A549 (cell line): ENCODE measurements at regions not wholly inside any gene's neighbourhood (a gene's known extent, or its start where the extent isn't known, plus 50 kb on each side); places are given as distances from the start of the nearest gene placed in this dataset.
"Not testable (repeated sequence)": the region's sequence is repeated elsewhere in the genome, so short reads cannot be mapped to it uniquely, and the experiment has no call there.

Experiments
- ATAC-seq, 2 experiments: fragments of 200-7000 bp in 1 of 2; fragments of >200 bp in 1 of 2; cut with Nextera tagmentation in 1 of 2; cut with Tn5 transposase in 1 of 2; 3 replicates each; pipeline versions ENCODE4 v1.8.0 to v1.9.1; 2018 to 2020; ENCODE audit warnings: mild to moderate bottlenecking in 1 of 2, moderate library complexity in 1 of 2
- CTCF ChIA-PET: fragments of 300-600 bp; sonication (Branson Sonifier 250); formaldehyde crosslinking; extraction: SDS; loops from one replicate; lab custom pipeline; 2021; ENCODE audit warnings: antibody characterized with exemption, inconsistent platforms; lab: Yijun Ruan, JAX
- POLR2A ChIA-PET: fragments of 350-600 bp; formaldehyde crosslinking; extraction: SDS; loops from one replicate; lab custom pipeline; 2021; ENCODE audit warnings: antibody characterized with exemption, inconsistent platforms; lab: Yijun Ruan, JAX
- DNase-seq, 2 experiments: peaks; one replicate each; pipeline versions ENCODE4 v3.0.0 to v3.0.0-alpha.2; 2011 to 2016; ENCODE audit warnings: low read depth in 1 of 2, low spot score in 1 of 2
- FAIRE-seq: peaks from 2 replicates; lab custom pipeline; 2011; peaks lifted over from hg19 to GRCh38; lab: Jason Lieb, UNC
- H3K27ac ChIP-seq, 2 experiments: fragments of >200 bp; sonication (Bioruptor Twin); formaldehyde crosslinking; 3 replicates each; pipeline ENCODE4 v1.5.1; 2016 to 2017
- H3K4me1 ChIP-seq: fragments of >200 bp; sonication (Bioruptor Twin); formaldehyde crosslinking; 3 replicates; pipeline ENCODE4 v1.6.1; 2016
- H3K4me2 ChIP-seq: fragments of >200 bp; sonication (Bioruptor Twin); formaldehyde crosslinking; 3 replicates; pipeline ENCODE4 v1.6.1; 2016
- H3K4me3 ChIP-seq: fragments of >200 bp; sonication (Bioruptor Twin); formaldehyde crosslinking; 3 replicates; pipeline ENCODE4 v1.5.1; 2016
- H3K9me3 ChIP-seq: fragments of >200 bp; sonication (Bioruptor Twin); formaldehyde crosslinking; 3 replicates; pipeline ENCODE4 v1.6.1; 2016
- CEBPB ChIP-seq, 2 experiments: fragments of >200 bp in 1 of 2; sonication (Bioruptor Twin) in 1 of 2; formaldehyde crosslinking in 1 of 2; IDR thresholded peaks; 2 replicates each; pipeline ENCODE4 v1.6.1; 2012 to 2016
- CHD4 ChIP-seq: fragments of 200-600 bp; sonication (generic); IDR thresholded peaks from 2 replicates; pipeline ENCODE4 v1.6.1; 2016; ENCODE audit warnings: antibody characterized with exemption, mild to moderate bottlenecking, borderline replicate concordance
- EP300 ChIP-seq, 2 experiments: fragments of >200 bp; sonication (Bioruptor Twin); formaldehyde crosslinking; IDR thresholded peaks; 2 replicates in 1 of 2; 3 replicates in 1 of 2; pipeline ENCODE4 v1.6.1; 2016 to 2017
- FOSB ChIP-seq: fragments of 250-450 bp; sonication (Bioruptor Pico); IDR thresholded peaks from 2 replicates; pipeline ENCODE4 v1.5.0; 2020; ENCODE audit warnings: mild to moderate bottlenecking, moderate library complexity
- FOSL2 ChIP-seq, 2 experiments: fragments of 450-650 bp in 1 of 2; fragments of >200 bp in 1 of 2; sonication (Bioruptor Twin) in 1 of 2; formaldehyde crosslinking; IDR thresholded peaks; 2 replicates each; pipeline versions ENCODE4 v1.5.0 to v1.6.1; 2016 to 2020; ENCODE audit warnings: mild to moderate bottlenecking in 1 of 2, moderate library complexity in 1 of 2
- JUN ChIP-seq, 2 experiments: fragments of >200 bp; sonication (Bioruptor Twin); formaldehyde crosslinking; IDR thresholded peaks; 2 replicates in 1 of 2; 3 replicates in 1 of 2; pipeline ENCODE4 v1.6.1; 2016 to 2017
- JUNB ChIP-seq: fragments of >200 bp; sonication (Bioruptor Twin); formaldehyde crosslinking; IDR thresholded peaks from 2 replicates; pipeline ENCODE4 v1.6.1; 2016
- MYC ChIP-seq: IDR thresholded peaks from 2 replicates; pipeline ENCODE4 v1.6.1; 2012; ENCODE audit warnings: mild to moderate bottlenecking, inconsistent platforms, low read length, improper control_type of control experiment, borderline replicate concordance
- RAD21 ChIP-seq, 2 experiments: fragments of >200 bp in 1 of 2; sonication (Bioruptor Twin) in 1 of 2; formaldehyde crosslinking in 1 of 2; IDR thresholded peaks in 1 of 2; conservative IDR thresholded peaks in 1 of 2; 2 replicates in 1 of 2; 3 replicates in 1 of 2; pipeline ENCODE4 v1.6.1; 2012 to 2018; ENCODE audit warnings: inconsistent platforms in 1 of 2
- RNF2 ChIP-seq: fragments of 200-600 bp; sonication (generic); IDR thresholded peaks from 2 replicates; pipeline ENCODE4 v1.6.1; 2016; ENCODE audit warnings: low read depth, mild to moderate bottlenecking, antibody characterized with exemption, moderate library complexity, borderline replicate concordance
- ZFP36 ChIP-seq: fragments of 450-650 bp; IDR thresholded peaks from 2 replicates; pipeline ENCODE4 v1.6.1; 2014; ENCODE audit warnings: borderline replicate concordance; ENCODE audit not compliant: partially characterized antibody
- ZNF302 ChIP-seq: fragments of 250-450 bp; sonication (Bioruptor Pico); IDR thresholded peaks from 2 replicates; pipeline ENCODE4 v1.9.0; 2021; ENCODE audit warnings: inconsistent platforms, mild to moderate bottlenecking, moderate library complexity
- WGBS: methylation state at CpG from one replicate; pipeline ENCODE4 v1.1.6; 2017; ENCODE audit errors: missing lambda C conversion rate; 5-methylcytosine and 5-hydroxymethylcytosine counted together
- TF ChIP-seq, protein P1 (sequence below): fragments of 200-600 bp; sonication (generic); IDR thresholded peaks from 2 replicates; pipeline ENCODE4 v1.6.1; 2016; ENCODE audit warnings: antibody characterized with exemption, mild to moderate bottlenecking, moderate library complexity
- TF ChIP-seq, protein P2 (sequence below): fragments of 250-450 bp; sonication (Bioruptor Pico); IDR thresholded peaks from 2 replicates; pipeline ENCODE4 v1.5.0; 2021; ENCODE audit warnings: mild to moderate bottlenecking, moderate library complexity, borderline replicate concordance
- TF ChIP-seq, protein P3 (sequence below): IDR thresholded peaks from 2 replicates; pipeline ENCODE4 v1.6.1; 2012
- TF ChIP-seq, protein P4 (sequence below): fragments of >200 bp; sonication (Bioruptor Twin); formaldehyde crosslinking; IDR thresholded peaks from 3 replicates; pipeline ENCODE4 v1.6.1; 2016
- TF ChIP-seq, protein P5 (sequence below): fragments of >200 bp; sonication (Bioruptor Twin); formaldehyde crosslinking; IDR thresholded peaks from 2 replicates; pipeline ENCODE4 v1.6.1; 2016

DNA sequence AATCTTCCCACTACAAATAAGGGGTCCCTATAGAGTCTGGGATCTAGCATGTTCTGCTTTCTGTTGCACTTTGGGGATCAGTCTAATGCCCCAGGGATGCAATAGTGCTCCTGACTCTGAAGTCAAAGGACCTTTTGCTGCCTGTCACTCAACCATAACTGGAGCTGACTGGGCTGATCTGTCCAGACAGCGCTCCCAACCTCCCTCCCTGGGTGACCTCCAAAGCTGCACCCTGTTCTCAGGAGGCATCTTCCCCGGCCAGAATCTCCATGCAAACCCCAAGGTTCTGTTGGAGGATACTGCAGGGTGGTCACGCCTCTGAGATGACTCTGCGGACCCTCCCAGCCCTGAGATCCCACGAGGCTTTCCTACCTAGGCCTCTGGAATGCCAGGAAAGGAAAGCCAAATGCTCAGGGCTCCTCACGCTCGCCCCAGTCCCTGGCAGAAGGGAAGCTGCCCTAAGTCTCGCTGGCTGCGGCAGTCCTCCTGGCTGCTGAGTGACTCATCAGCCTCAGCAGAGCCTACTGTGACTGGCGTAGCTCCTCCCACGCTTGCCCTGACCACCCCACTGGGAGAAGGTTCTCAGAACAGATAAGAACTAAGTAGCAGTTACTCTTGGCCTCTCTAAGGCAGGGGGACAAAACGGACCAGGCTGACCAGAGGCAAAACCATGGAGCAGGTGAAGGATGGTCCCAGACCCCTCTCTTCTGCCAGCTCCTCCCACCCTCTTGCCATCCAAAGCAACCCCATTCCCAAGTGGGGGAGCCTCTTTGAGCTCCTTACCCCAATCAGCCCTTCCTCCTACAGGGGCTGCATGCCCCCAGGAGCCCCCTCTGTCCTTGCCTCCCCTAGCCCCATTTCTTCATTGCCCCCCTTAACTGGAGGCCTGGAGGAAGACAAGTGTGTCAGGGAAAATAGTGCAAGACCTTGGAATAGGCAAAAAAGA is 124.1 kb upstream of the TNRC6C start:
- WGBS, result 13% methylated on average over 12 of the region's 12 CpGs
- Histone ChIP-seq H3K4me1 (peaks cover 35% of the 10 kb centered on the region), H3K27ac (peak overlapping the region; percentile 42 to 64; a peak in 5 of 6 replicates), H3K4me3 (no peak overlapping the region; the same call in 2 of the 3 replicates), H3K9me3 (no peaks in the 10 kb centered on the region), H3K4me2 (peak overlapping the region; percentile 75)
- FAIRE-seq (peak; percentile 99), DNase-seq (peak; percentile 71 to 99), ATAC-seq (peak; percentile 92 to 97)
- CTCF ChIA-PET, result interaction anchor here (0.5 to 1.6 kb wide), 8 partner anchors 12 to 1738 kb away, joined by 3 to 5 read pairs (median 4); no protein-coding TSS in a partner anchor
- TF ChIP-seq, protein P1, sequence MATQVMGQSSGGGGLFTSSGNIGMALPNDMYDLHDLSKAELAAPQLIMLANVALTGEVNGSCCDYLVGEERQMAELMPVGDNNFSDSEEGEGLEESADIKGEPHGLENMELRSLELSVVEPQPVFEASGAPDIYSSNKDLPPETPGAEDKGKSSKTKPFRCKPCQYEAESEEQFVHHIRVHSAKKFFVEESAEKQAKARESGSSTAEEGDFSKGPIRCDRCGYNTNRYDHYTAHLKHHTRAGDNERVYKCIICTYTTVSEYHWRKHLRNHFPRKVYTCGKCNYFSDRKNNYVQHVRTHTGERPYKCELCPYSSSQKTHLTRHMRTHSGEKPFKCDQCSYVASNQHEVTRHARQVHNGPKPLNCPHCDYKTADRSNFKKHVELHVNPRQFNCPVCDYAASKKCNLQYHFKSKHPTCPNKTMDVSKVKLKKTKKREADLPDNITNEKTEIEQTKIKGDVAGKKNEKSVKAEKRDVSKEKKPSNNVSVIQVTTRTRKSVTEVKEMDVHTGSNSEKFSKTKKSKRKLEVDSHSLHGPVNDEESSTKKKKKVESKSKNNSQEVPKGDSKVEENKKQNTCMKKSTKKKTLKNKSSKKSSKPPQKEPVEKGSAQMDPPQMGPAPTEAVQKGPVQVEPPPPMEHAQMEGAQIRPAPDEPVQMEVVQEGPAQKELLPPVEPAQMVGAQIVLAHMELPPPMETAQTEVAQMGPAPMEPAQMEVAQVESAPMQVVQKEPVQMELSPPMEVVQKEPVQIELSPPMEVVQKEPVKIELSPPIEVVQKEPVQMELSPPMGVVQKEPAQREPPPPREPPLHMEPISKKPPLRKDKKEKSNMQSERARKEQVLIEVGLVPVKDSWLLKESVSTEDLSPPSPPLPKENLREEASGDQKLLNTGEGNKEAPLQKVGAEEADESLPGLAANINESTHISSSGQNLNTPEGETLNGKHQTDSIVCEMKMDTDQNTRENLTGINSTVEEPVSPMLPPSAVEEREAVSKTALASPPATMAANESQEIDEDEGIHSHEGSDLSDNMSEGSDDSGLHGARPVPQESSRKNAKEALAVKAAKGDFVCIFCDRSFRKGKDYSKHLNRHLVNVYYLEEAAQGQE, result no peak
- 0 out of 5 replicates have a peak, but pooled peaks of 1 of the 2 experiments have one; percentile 11 for TF ChIP-seq RAD21 (conservative IDR thresholded peaks at IDR 0.05 in 1 of 2, IDR thresholded peaks at IDR 0.05 in 1 of 2)
- no peak for TF ChIP-seq CHD4
- TF ChIP-seq FOSL2 (IDR thresholded peaks at IDR 0.05), result 0 out of 2 replicates have a peak, but pooled peaks have one; percentile 55
- TF ChIP-seq FOSL2 (CRISPR knock-in tag; IDR thresholded peaks at IDR 0.05), result peak; percentile 91
- TF ChIP-seq ZFP36, result no peak
- no peak for TF ChIP-seq FOSB
- POLR2A ChIA-PET, result interaction anchor here (2.3 kb wide), 1 partner anchor 124 kb away, joined by 31 read pairs; the partner anchor contains the start of gene TNRC6C

DNA sequence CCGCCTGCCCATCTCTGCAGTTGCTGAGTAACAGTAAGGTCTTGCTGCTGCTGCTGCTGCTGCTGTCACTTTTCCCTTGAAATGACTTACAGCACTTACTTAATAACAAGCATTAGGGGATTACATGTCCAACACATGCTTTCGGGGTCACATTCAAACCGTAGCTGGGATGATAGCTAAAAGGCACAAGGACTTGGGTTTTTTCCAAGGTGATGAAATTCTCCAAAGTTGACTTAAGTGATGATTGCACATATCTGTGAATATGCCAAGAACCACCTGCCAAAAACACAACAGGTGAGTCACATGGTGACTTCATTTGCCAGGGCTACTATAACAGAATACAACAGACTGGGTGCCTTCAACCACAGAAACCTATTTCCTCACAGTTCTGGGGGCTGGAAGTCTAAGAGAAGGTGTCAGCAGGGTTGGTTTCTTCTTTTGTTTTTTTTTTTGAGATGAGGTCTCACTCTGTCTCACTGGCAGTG is 121.9 kb upstream of the TNRC6C start:
- POLR2A ChIA-PET, result interaction anchor here (0.6 to 2.1 kb wide), 3 partner anchors 8 to 1114 kb away, joined by 3 to 11 read pairs (median 4); partner anchors contain the start of gene TNRC6C

DNA sequence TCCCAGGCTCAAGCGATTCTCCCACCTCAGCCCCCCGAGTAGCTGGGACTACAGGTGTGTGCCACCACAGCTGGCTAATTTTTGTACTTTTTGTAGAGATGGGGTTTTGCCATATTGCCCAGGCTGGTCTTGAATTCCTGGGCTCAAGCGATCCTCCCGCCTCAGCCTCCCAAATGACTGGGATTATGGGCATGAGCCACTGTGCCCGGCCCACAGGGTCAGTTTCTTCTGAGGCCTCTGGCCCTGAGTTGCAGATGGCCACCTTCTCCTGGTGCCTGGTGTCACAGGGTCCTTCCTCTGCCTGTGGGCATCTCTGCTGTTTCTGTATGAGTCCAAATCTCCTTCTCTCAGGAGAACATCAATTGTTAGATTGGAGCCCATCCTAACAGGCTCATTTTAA is 121.4 kb upstream of the TNRC6C start:
- not testable (repeated sequence) for H3K27ac ChIP-seq, H3K9me3 ChIP-seq, DNase-seq, H3K4me3 ChIP-seq, FAIRE-seq, ATAC-seq
- ChIA-PET POLR2A (interaction anchor here (2.1 kb wide), 1 partner anchor 121 kb away, joined by 11 read pairs; the partner anchor contains the start of gene TNRC6C), CTCF (interaction anchor here (1.8 to 2.1 kb wide), 2 partner anchors 11 to 177 kb away, joined by 4 to 7 read pairs; no protein-coding TSS in a partner anchor)
- 85% methylated on average over 5 of the region's 5 CpGs for WGBS
- H3K4me2 ChIP-seq, result peak overlapping the region; percentile 40; the same call in 1 of the 3 replicates
- peaks cover 27% of the 10 kb centered on the region for H3K4me1 ChIP-seq

More for the DNA sequence above, 121.9 kb upstream of the TNRC6C start:
- FAIRE-seq, result no peak
- H3K4me2 ChIP-seq, result peak overlapping the region; percentile 40
- no peaks in the 10 kb centered on the region for H3K9me3 ChIP-seq
- CTCF ChIA-PET, result interaction anchor here (1.1 to 2.1 kb wide), 3 partner anchors 11 to 294 kb away, joined by 3 to 7 read pairs (median 4); no protein-coding TSS in a partner anchor
- no peak for ATAC-seq
- no peak overlapping the region for H3K4me3 ChIP-seq
- H3K4me1 ChIP-seq, result peaks cover 30% of the 10 kb centered on the region
- peak; percentile 84 to 85 for TF ChIP-seq CEBPB (IDR thresholded peaks at IDR 0.05)
- TF ChIP-seq JUN (IDR thresholded peaks at IDR 0.05), result peak in 1 of 2 experiments; percentile 66; a peak in 2 of 5 replicates
- TF ChIP-seq EP300 (IDR thresholded peaks at IDR 0.05), result 0 out of 5 replicates have a peak, but pooled peaks of 1 of the 2 experiments have one; percentile 27
- peak; percentile 72 for TF ChIP-seq FOSL2 (IDR thresholded peaks at IDR 0.05)
- peak; percentile 79 for TF ChIP-seq FOSL2 (CRISPR knock-in tag; IDR thresholded peaks at IDR 0.05)
- no peak for TF ChIP-seq ZNF302 (CRISPR knock-in tag)
- TF ChIP-seq, protein P2, sequence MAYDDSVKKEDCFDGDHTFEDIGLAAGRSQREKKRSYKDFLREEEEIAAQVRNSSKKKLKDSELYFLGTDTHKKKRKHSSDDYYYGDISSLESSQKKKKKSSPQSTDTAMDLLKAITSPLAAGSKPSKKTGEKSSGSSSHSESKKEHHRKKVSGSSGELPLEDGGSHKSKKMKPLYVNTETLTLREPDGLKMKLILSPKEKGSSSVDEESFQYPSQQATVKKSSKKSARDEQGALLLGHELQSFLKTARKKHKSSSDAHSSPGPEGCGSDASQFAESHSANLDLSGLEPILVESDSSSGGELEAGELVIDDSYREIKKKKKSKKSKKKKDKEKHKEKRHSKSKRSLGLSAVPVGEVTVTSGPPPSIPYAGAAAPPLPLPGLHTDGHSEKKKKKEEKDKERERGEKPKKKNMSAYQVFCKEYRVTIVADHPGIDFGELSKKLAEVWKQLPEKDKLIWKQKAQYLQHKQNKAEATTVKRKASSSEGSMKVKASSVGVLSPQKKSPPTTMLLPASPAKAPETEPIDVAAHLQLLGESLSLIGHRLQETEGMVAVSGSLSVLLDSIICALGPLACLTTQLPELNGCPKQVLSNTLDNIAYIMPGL (CRISPR knock-in tag), result no peak
- TF ChIP-seq JUNB, result peak; percentile 68; the same call in 1 of the 2 replicates
- no peak for TF ChIP-seq MYC
- TF ChIP-seq, protein P3, sequence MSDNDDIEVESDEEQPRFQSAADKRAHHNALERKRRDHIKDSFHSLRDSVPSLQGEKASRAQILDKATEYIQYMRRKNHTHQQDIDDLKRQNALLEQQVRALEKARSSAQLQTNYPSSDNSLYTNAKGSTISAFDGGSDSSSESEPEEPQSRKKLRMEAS, result peak; percentile 36; the same call in 1 of the 2 replicates
- TF ChIP-seq, protein P4, sequence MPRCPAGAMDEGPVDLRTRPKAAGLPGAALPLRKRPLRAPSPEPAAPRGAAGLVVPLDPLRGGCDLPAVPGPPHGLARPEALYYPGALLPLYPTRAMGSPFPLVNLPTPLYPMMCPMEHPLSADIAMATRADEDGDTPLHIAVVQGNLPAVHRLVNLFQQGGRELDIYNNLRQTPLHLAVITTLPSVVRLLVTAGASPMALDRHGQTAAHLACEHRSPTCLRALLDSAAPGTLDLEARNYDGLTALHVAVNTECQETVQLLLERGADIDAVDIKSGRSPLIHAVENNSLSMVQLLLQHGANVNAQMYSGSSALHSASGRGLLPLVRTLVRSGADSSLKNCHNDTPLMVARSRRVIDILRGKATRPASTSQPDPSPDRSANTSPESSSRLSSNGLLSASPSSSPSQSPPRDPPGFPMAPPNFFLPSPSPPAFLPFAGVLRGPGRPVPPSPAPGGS, result 0 out of 3 replicates have a peak, but pooled peaks have one; percentile 27
- no peak for TF ChIP-seq RNF2
- TF ChIP-seq, protein P5, sequence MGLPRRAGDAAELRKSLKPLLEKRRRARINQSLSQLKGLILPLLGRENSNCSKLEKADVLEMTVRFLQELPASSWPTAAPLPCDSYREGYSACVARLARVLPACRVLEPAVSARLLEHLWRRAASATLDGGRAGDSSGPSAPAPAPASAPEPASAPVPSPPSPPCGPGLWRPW, result peak; percentile 76
- DNase-seq, result peak in 1 of 2 experiments; percentile 65
- peak overlapping the region in 1 of 2 experiments; percentile 68; a peak in 4 of 6 replicates for H3K27ac ChIP-seq
- WGBS, result 67% methylated on average over 3 of the region's 3 CpGs
